ENCODE measurements at regions not wholly inside any gene's neighbourhood (a gene's known extent, or its start where the extent isn't known, plus 50 kb on each side); places are given as distances from the start of the nearest gene placed in this dataset.
"Not testable (repeated sequence)": the region's sequence is repeated elsewhere in the genome, so short reads cannot be mapped to it uniquely, and the experiment has no call there.

DNA sequence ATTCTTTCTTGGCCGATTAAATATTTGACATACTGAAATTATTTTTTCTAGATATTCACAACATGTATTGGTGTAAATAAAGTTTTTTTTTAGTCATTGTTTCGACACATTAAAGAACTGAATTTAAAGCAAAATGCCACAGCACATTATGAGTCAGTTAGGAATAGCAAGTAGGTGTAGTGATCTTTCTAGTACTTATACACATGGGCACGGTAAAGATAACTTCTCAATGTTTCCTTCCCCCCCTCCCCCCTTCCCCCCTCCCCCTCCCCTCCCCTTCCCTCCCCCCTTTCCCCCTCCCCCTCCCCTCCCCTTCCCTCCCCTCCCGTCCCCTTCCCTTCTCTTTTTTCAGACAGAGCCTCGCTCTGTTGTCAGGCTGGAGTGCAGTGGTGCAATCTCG lies 1269.9 kb downstream of the ADGRL3 start:
- intact Hi-C loops (cut with DNase I), result no loop called here
- no peak for DNase-seq

DNA sequence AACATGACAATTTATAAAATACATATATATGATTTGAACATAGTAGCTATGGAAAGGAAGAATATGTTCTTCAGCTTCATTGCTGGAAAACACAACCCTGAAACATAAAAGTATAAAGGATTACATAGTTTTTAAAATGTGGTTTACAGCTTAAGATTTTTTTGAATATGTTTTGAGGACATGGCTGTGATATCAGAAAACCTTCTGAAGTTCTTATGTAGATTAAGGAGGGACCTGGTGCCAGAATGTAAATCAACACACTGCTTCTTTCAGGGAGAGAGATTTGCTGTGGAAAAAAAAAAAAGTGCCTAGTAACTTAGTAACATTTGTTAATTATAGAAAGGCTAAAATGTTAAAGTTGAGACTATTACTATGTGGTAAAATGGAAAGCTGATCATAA lies 1261.8 kb downstream of the ADGRL3 start:
- intact Hi-C loops (cut with DNase I), result no loop called here
- DNase-seq, result no peak

DNA sequence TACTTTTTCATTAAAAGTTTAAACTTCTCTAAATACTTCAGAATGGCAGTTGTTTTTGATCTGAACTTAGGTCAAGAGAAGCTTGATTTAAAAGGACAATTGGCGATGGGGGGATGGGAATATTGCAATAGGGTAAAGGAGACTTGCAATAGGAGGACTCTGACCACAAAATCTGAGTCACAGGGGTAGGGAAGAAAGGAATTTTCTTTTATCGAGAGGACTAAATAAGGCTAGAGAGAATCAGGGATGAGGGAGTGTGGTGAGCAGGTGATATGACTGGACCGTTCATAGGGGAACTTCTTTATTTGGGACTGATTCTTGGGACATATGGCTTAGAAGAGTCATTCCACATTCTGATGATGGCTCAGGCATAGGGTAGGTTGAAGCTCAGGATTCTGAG lies 1260.2 kb downstream of the ADGRL3 start:
- intact Hi-C loops (cut with DNase I), result no loop called here
- DNase-seq, result no peak

DNA sequence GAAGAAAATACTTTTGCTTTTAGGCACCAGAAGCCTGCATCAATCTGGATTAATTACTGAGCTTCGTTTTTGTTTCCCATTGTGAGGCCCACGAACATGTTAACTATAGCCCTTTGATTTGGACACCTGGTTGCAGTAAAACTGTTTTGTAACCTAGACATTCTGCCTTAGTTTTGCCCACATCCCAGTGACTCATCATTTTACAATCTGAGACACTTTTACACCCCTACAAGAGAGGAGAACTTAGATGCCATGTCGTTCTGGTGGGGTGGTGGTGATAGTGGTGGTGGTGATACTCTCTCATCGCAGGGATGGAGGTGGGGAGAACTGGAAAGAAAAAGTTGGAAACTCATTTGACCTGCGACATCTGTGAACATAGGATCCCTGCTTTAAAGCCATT lies 1257.2 kb downstream of the ADGRL3 start:
- no peak for DNase-seq
- intact Hi-C loops (cut with DNase I), result no loop called here

DNA sequence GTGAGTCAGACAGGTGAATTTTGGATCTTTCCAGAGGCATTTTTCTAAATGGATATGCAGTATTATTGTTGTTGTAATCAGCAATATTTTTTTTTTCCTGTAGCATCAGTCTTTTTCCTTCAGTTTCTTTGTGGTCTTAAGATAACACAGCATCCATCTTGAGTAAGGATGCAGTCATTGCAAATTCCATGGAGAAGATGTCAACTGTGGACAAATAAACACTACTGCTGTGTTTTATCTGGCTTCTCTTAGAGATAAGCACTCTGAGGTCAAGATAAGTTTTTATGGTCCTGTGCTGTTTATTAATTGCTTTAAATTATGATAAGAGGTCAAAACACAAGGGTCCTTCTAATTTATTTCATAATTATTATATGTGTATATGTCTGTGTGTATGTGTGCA lies 1255.7 kb downstream of the ADGRL3 start:
- no peak for DNase-seq
- intact Hi-C loops (cut with DNase I), result no loop called here

DNA sequence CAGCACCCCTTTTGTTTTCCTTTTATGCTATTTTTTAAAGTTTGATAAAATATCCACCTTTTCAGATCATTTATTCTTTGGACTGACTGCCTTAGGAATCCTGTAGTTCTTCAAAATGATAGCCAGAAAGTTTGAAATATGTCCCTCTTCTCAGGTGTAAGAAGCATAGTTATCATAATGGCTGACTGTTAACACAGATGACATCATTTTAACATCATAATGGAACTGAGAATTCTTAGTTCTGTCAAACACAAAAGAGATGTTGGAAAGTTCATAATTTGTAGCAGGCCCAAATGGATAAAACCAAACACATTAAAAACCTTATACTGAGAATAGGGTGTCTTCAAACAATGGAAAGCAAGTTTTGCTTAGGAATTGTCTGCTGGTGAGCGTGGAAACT lies 1254.4 kb downstream of the ADGRL3 start:
- DNase-seq, result no peak
- intact Hi-C loops (cut with DNase I), result no loop called here

DNA sequence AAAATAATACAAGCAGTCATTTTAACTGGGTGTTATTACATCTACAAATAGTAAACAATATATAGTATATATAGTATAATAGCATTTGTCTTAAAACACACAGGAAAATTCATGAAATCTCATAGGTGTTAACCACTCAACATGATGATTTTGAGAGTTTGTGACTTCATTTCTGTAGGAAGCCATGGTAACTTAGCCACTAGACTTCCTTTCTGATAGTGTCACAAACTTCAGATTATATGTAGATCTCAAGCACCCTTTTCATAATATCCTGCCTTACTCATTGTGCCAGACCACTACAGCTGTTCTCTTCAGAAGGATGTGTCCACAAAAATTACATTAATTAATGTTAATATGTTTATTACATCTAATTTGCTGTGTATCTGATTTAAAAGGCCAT lies 1250.6 kb downstream of the ADGRL3 start:
- intact Hi-C loops (cut with DNase I), result no loop called here
- no peak for DNase-seq

DNA sequence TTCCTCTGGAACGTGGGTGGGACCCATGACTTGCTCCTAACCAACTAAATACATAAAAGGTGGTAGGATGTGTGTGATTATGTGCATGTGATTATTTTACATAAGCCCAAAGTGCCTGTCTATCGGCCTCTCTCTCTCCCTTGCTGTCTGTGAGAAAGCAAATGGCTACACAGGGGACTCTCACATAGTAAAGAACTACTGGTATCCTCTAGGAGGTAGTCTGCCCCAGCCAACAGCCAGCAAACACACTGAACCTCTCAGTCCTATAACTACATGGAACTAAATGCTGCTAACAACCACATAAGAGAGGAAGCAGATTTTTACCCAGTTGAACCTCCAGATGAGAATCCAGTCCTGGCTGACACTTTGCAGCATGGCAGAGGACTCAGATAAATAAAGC lies 1249.4 kb downstream of the ADGRL3 start:
- intact Hi-C loops (cut with DNase I), result no loop called here
- DNase-seq, result no peak

DNA sequence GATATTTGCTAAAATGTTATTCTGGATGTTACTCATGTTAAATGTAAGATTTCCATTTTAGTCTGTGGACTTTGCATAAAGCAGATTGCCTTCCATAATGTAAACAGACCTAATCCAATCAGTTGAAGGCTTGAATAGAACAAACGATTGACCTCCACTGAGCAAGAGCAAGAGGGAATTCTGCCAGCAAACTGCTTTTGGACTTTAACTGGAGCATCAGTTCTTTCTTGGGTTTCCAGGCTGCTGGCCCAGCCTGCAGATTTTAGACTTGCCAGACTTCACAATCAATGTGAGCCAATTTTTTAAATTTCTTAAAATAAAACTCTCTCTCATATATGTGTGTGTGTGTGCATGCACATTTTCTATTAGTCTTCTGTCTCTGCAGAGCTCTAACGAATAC lies 1248.8 kb downstream of the ADGRL3 start:
- DNase-seq, result no peak
- intact Hi-C loops (cut with DNase I), result no loop called here

DNA sequence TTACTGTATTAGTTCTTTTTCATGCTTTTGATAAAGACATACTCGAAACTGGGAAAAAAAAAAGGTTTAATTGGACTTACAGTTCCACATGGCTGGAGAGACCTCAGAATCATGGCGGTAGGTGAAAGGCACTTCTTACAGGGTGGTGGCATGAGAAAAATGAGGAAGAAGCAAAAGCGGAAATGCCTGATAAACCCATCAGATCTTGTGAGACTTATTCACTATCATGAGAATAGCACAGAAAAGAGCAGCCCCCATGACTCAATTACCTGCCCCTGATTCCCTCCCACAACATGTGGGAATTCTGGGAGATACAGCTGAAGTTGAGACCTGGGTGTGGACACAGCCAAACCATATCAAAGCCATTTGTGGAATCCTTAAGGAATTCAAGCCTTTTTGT lies 1238.9 kb downstream of the ADGRL3 start:
- intact Hi-C loops (cut with DNase I), result no loop called here
- DNase-seq, result no peak

DNA sequence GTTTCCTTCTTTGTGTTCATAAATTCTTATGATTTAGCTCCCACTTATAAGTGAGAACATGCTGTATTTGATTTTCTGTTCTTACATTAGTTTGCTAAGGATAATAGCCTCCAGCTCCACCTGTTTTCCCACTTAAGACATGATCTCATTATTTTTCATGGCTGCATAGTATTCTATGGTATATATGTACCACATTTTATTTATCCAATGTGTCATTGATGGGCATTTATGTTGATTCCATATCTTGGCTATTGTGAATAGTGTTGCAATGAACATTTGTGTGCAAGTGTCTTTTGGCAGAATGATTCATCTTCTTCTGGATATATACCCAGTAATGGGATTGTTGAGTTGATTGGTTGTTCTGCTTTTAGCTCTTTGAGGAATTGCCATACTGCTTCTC lies 1234.8 kb downstream of the ADGRL3 start:
- no peak for DNase-seq
- intact Hi-C loops (cut with DNase I), result no loop called here

DNA sequence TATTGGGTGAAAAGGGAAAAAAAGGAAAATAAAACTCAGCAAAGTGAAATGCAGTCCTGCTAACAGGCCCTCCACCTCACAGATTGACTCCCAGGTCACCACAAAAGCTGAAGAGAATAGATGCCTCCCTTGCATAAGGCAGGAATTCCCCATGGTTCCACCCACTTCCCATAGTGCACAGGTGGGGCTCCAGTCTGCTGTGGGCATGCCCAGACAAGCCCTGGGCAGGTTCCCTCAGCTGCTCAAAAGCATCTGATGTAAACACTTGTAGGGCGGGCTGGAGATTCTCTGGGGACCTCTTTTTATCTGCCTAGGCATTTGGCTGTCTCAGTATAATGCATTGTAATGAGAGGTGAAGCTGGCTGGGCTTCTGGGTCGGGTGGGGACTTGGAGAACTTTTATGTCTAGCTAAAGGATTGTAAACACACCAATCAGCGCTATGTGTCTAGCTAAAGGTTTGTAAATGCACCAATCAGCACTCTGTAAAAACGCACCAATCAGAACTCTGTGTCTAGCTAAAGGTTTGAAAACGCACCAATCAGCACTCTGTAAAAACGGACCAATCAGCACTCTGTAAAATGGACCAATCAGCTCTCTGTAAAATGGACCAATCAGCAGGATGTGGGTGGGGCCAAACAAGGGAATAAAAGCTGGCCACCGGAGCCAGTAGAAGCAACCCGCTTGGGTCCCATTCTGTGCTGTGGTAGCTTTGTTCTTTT lies 1231.5 kb downstream of the ADGRL3 start:
- DNase-seq; intact Hi-C loops (cut with DNase I): not testable (repeated sequence)

DNA sequence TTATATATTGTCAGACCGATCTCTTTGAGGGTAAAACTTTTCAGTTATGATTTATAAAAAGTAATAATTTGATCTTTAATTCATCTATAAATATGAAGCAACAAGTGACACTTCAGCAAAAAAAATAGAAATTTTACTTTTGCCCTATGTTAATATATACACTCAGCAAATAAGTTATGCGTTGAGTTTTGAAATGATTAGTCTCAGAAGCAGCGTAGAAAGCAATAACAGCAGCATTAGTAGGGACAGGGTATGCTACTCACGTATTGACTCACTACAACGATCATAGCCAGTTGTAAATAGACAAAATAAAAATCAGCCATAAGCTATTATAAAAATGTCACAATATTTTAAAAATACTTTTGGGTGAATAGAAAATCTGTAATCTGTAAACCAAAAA lies 1229.2 kb downstream of the ADGRL3 start:
- intact Hi-C loops (cut with DNase I), result no loop called here
- DNase-seq, result no peak

DNA sequence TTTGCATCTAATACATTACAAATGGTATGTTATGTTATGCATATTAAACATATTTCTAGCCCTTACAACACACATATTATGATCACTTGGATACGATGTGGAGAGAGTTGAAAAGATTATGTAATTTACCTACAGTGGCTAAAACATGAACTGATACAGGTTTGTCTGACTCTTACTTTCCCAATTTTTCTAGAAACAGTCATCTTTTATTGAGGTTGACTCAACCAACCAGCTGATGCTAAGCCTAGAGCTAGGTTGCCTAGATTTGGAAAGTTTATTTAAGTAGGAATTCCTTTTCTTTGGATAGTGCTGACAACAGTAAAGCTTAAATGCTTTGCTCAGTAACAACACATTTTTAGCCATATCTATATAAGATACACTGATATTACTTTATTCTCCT lies 1215.1 kb downstream of the ADGRL3 start:
- intact Hi-C loops (cut with DNase I), result no loop called here
- DNase-seq, result no peak

DNA sequence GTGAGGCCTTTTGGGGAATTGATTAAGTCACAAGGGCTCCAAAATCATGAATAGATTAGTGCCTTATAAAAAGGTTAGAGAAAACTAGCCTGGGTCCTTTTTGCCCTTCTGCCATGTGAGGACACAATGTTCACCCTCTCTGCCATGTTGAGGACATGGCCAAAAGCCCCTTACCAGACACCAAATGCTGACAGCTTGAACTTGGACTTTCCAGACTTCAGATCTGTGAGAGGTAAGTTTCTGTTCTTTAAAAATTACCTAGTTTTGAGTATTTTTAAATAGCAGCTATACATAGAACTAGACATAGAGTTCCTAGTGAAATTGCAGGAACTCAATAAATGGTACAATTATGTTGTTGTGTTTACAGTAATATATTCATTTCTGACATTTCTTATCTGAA lies 1214.4 kb downstream of the ADGRL3 start:
- intact Hi-C loops (cut with DNase I), result no loop called here
- no peak for DNase-seq

DNA sequence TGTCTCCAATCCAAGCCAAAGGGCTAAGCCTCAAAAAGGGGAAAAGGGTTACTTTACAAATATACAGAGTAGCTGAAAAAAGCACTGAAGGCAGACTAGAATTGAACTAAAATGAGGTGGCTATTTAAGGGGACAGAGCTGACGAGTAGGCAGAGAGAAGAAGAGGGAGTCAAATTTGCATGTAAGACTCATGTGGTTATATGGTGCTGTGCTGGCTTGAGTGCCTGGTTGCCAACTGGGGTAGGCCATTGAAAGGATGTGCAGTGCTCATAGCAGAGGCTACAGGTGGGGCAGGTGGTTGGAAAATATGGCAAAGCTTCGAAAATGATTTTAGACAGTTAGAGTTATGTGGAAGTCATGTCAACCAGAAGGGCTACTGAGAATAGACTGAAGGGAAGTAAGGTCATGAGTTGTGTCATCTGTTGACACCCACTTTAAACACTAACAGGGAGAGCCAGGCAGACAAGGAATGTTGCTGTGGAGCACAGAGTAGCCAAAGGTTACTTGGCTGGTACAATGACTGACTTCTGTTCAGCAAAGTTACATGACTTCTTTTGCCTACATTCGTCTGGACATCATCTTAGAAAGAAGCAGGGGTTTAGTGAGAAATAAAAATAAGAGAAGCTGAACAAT lies 1210.4 kb downstream of the ADGRL3 start:
- DNase-seq, result no peak
- intact Hi-C loops (cut with DNase I), result no loop called here

DNA sequence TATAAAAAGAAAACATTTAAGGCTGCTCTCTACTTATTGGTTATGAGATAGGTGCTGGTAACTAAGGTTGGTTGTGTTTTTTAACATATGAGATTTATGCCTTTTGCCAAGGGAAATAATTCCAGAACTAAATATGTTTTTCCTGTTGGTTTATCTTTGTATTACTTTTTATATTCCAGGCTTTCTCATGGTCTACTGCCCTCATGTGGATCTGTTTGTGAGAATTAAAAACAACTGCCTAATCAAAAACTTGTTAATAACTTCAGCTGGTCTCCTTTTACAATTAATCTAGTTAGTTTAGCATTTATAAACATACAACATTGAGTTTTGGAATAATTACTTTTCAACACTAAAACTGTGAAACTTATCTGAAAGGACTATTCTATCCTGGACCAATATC lies 1208.3 kb downstream of the ADGRL3 start:
- no peak for DNase-seq
- intact Hi-C loops (cut with DNase I), result no loop called here

DNA sequence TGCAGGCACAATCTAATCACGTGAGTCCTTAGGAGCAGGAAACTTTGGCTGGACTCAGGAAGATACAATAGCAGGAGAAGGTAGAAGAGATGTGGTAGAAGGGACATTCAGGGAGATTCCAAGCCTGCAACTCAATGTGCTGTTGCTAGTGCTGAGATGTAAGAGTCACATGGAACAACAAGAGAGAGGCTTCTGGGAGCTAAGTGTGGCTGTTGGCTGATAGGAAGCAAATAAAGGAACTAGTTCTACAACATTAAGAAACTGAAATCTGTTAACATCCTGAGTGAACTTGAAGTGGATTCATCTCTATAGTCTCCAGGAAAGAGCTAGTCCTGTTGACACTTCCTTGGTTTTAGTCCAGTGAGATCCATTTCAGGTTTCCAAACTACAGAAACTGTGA lies 1207.4 kb downstream of the ADGRL3 start:
- no peak for DNase-seq
- intact Hi-C loops (cut with DNase I), result no loop called here

DNA sequence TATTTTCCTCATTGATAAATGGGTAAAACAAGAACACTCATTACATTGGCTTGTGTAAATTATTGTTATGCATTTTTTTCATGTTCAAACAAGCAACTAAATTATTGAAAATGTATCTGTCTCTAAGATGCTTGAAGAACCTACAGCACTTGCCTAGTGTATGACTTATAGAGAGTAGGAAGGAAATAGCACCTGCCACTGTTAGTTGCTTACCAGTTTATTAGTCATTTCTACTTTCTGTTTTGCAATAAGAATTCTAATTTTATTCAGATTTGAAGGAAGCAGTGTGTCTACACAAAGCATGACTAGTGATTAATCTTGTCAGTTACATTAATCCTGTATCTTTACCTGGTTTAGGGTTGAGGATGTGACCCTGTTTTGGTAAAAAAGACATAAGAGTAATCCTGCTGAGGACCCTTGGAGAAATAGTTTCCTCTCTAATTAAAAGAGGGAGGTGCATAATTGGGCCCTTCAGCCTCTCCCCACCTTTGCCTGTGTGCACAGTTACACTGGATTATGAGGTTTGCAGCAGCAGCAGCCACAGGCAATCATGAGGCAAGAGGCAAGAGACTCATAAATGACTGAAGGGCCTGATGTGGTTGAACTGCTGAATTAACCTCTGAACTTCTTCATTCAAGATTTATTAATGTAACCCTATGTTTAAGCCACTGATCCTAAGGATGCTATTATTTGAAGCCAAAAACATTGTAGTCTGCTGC lies 1202.1 kb downstream of the ADGRL3 start:
- intact Hi-C loops (cut with DNase I), result no loop called here
- no peak for DNase-seq

DNA sequence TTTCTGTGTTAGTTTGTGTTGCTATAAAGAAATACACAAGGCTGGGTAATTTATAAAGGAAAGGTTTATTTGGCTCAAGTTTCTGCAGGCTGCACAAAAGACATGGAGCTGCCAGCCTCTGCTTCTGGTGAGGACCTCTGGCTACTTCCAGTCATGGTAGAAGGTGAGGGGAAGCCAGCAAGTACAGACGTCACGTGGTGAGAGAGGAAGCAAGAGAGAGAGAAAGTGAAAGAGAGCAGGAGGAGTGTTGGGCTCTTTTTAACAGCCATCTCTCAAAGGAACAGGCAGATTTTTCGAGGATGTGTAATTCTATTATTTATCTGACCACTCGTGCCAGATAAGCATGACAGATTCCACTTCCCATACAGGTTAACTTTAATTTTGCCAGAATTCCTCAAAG lies 1199.1 kb downstream of the ADGRL3 start:
- DNase-seq, result peak in 13 of 42 donors; percentile 1 to 46 (median 10)
- intact Hi-C loops (cut with DNase I), result no loop called here

DNA sequence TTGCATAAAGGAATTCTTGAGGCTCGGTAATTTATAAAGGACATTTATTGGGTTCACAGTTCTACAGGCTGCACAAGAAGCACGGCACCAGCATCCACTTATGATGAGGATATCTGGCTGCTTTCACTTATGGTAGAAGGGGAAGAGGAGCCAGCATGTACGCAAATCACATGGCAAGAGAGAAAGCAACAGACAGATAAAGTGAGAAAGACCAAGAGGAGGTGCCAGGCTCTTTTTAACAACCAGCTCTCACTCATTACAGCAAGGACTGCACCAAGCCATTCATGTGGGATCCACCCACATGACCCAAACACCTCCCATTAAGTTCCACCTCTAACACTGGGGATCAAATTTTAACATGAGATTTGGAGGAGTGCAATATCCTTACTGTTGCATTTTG lies 1198.2 kb downstream of the ADGRL3 start:
- intact Hi-C loops (cut with DNase I), result no loop called here
- no peak for DNase-seq
